ENCODE measurements at regions not wholly inside any gene's neighbourhood (a gene's known extent, or its start where the extent isn't known, plus 50 kb on each side); places are given as distances from the start of the nearest gene placed in this dataset.

GRCh38 chr20:1784586-1784985, 110.6 kb upstream of the SIRPA start:
- H3K27me3 ChIP-seq (ENCODE audit: insufficient read depth, insufficient read length), result peaks cover 4% of the 10 kb centered on the region
- H3K36me3 ChIP-seq (ENCODE audit: insufficient read depth, insufficient read length, low read length), result no peaks in the 10 kb centered on the region
- no peak for DNase-seq (ENCODE audit: low read depth, low spot score)
- H3K4me1 ChIP-seq (ENCODE audit: insufficient read depth, insufficient read length), result no peaks in the 10 kb centered on the region
- no peak overlapping the region for H3K4me3 ChIP-seq (ENCODE audit: insufficient read length, low read depth)
- H3K9ac ChIP-seq (ENCODE audit: insufficient read length, low read depth), result no peak overlapping the region
- TF ChIP-seq SUZ12 (IDR thresholded peaks at IDR 0.05; ENCODE audit: extremely low read depth, insufficient read depth, insufficient read length) (no peak), YY1 (IDR thresholded peaks at IDR 0.05; ENCODE audit: insufficient read depth, insufficient read length) (no peak), ZNF274 (IDR thresholded peaks at IDR 0.05; ENCODE audit: low read depth, low read length) (no peak)
- no peaks in the 10 kb centered on the region for H3K9me3 ChIP-seq (ENCODE audit: insufficient read depth, low read length)

GRCh38 chr20:1783245-1783644, 112.0 kb upstream of the SIRPA start:
- H3K4me1 ChIP-seq (ENCODE audit: insufficient read depth, insufficient read length), result no peaks in the 10 kb centered on the region
- H3K27me3 ChIP-seq (ENCODE audit: insufficient read depth, insufficient read length), result peaks cover 9% of the 10 kb centered on the region
- H3K36me3 ChIP-seq (ENCODE audit: insufficient read depth, insufficient read length, low read length), result no peaks in the 10 kb centered on the region
- no peak overlapping the region for H3K9ac ChIP-seq (ENCODE audit: insufficient read length, low read depth)
- H3K9me3 ChIP-seq (ENCODE audit: insufficient read depth, low read length), result no peaks in the 10 kb centered on the region
- H3K4me3 ChIP-seq (ENCODE audit: insufficient read length, low read depth), result no peak overlapping the region
- TF ChIP-seq SUZ12 (IDR thresholded peaks at IDR 0.05; ENCODE audit: extremely low read depth, insufficient read depth, insufficient read length) (no peak), YY1 (IDR thresholded peaks at IDR 0.05; ENCODE audit: insufficient read depth, insufficient read length) (no peak), ZNF274 (IDR thresholded peaks at IDR 0.05; ENCODE audit: low read depth, low read length) (no peak)
- no peak for DNase-seq (ENCODE audit: low read depth, low spot score)

GRCh38 chr20:1782181-1782580, 113.0 kb upstream of the SIRPA start:
- Histone ChIP-seq H3K27me3 (ENCODE audit: insufficient read depth, insufficient read length) (peaks cover 18% of the 10 kb centered on the region), H3K4me3 (ENCODE audit: insufficient read length, low read depth) (no peak overlapping the region), H3K9ac (ENCODE audit: insufficient read length, low read depth) (no peak overlapping the region), H3K36me3 (ENCODE audit: insufficient read depth, insufficient read length, low read length) (no peaks in the 10 kb centered on the region), H3K4me1 (ENCODE audit: insufficient read depth, insufficient read length) (no peaks in the 10 kb centered on the region), H3K9me3 (ENCODE audit: insufficient read depth, low read length) (no peaks in the 10 kb centered on the region)
- TF ChIP-seq YY1 (IDR thresholded peaks at IDR 0.05; ENCODE audit: insufficient read depth, insufficient read length), result no peak
- TF ChIP-seq SUZ12 (IDR thresholded peaks at IDR 0.05; ENCODE audit: extremely low read depth, insufficient read depth, insufficient read length), result no peak
- no peak for TF ChIP-seq ZNF274 (IDR thresholded peaks at IDR 0.05; ENCODE audit: low read depth, low read length)
- DNase-seq (ENCODE audit: low read depth, low spot score), result no peak

- Histone ChIP-seq H3K4me1 (ENCODE audit: insufficient read depth, insufficient read length) (no peaks in the 10 kb centered on the region), H3K9me3 (ENCODE audit: insufficient read depth, low read length) (no peaks in the 10 kb centered on the region), H3K9ac (ENCODE audit: insufficient read length, low read depth) (no peak overlapping the region), H3K36me3 (ENCODE audit: insufficient read depth, insufficient read length, low read length) (no peaks in the 10 kb centered on the region), H3K27me3 (ENCODE audit: insufficient read depth, insufficient read length) (peaks cover 14% of the 10 kb centered on the region), H3K4me3 (ENCODE audit: insufficient read length, low read depth) (no peak overlapping the region)
- no peak for TF ChIP-seq ZNF274 (IDR thresholded peaks at IDR 0.05; ENCODE audit: low read depth, low read length)
- no peak for DNase-seq (ENCODE audit: low read depth, low spot score)
These were observed 115.6 kb upstream of the SIRPA start for GRCh38 chr20:1779567-1779966.

- DNase-seq (ENCODE audit: low read depth, low spot score), result no peak
- Histone ChIP-seq H3K4me3 (ENCODE audit: insufficient read length, low read depth) (no peak overlapping the region), H3K9me3 (ENCODE audit: insufficient read depth, low read length) (no peaks in the 10 kb centered on the region), H3K9ac (ENCODE audit: insufficient read length, low read depth) (no peak overlapping the region), H3K27me3 (ENCODE audit: insufficient read depth, insufficient read length) (peaks cover 14% of the 10 kb centered on the region), H3K4me1 (ENCODE audit: insufficient read depth, insufficient read length) (no peaks in the 10 kb centered on the region), H3K36me3 (ENCODE audit: insufficient read depth, insufficient read length, low read length) (no peaks in the 10 kb centered on the region)
- TF ChIP-seq SUZ12 (IDR thresholded peaks at IDR 0.05; ENCODE audit: extremely low read depth, insufficient read depth, insufficient read length) (no peak), ZNF274 (IDR thresholded peaks at IDR 0.05; ENCODE audit: low read depth, low read length) (no peak), YY1 (IDR thresholded peaks at IDR 0.05; ENCODE audit: insufficient read depth, insufficient read length) (no peak)
These were observed 116.9 kb upstream of the SIRPA start for GRCh38 chr20:1778338-1778737.

- peaks cover 14% of the 10 kb centered on the region for H3K27me3 ChIP-seq (ENCODE audit: insufficient read depth, insufficient read length)
- H3K9ac ChIP-seq (ENCODE audit: insufficient read length, low read depth), result no peak overlapping the region
- H3K4me3 ChIP-seq (ENCODE audit: insufficient read length, low read depth), result peak overlapping the region; percentile 82
These were observed 117.8 kb upstream of the SIRPA start for GRCh38 chr20:1777476-1777820.

GRCh38 chr20:1776681-1777475, 118.3 kb upstream of the SIRPA start:
- DNase-seq (ENCODE audit: low read depth, low spot score), result peak; percentile 88
- H3K27me3 ChIP-seq (ENCODE audit: insufficient read depth, insufficient read length), result peaks cover 14% of the 10 kb centered on the region
- H3K9ac ChIP-seq (ENCODE audit: insufficient read length, low read depth), result peak overlapping the region; percentile 89
- H3K9me3 ChIP-seq (ENCODE audit: insufficient read depth, low read length), result no peaks in the 10 kb centered on the region
- no peaks in the 10 kb centered on the region for H3K4me1 ChIP-seq (ENCODE audit: insufficient read depth, insufficient read length)
- peak overlapping the region; percentile 82 for H3K4me3 ChIP-seq (ENCODE audit: insufficient read length, low read depth)
- TF ChIP-seq ZNF274 (IDR thresholded peaks at IDR 0.05; ENCODE audit: low read depth, low read length) (no peak), SUZ12 (IDR thresholded peaks at IDR 0.05; ENCODE audit: extremely low read depth, insufficient read depth, insufficient read length) (no peak), YY1 (IDR thresholded peaks at IDR 0.05; ENCODE audit: insufficient read depth, insufficient read length) (no peak)
- no peaks in the 10 kb centered on the region for H3K36me3 ChIP-seq (ENCODE audit: insufficient read depth, insufficient read length, low read length)

More at GRCh38 chr20:1777476-1777820, 117.8 kb upstream of the SIRPA start:
- no peaks in the 10 kb centered on the region for H3K4me1 ChIP-seq (ENCODE audit: insufficient read depth, insufficient read length)
- H3K36me3 ChIP-seq (ENCODE audit: insufficient read depth, insufficient read length, low read length), result no peaks in the 10 kb centered on the region
- no peak for DNase-seq (ENCODE audit: low read depth, low spot score)
- TF ChIP-seq ZNF274 (IDR thresholded peaks at IDR 0.05; ENCODE audit: low read depth, low read length) (no peak), YY1 (IDR thresholded peaks at IDR 0.05; ENCODE audit: insufficient read depth, insufficient read length) (no peak), SUZ12 (IDR thresholded peaks at IDR 0.05; ENCODE audit: extremely low read depth, insufficient read depth, insufficient read length) (no peak)
- H3K9me3 ChIP-seq (ENCODE audit: insufficient read depth, low read length), result no peaks in the 10 kb centered on the region
